Activated CD4-positive, alpha-beta T cell treated with anti-CD3 and anti-CD28 coated beads, Interleukin-2, amount 10 ng/mL, durations not matched to agents 24 days and 14 days (primary cell): ENCODE measurements at regions not wholly inside any gene's neighbourhood (a gene's known extent, or its start where the extent isn't known, plus 50 kb on each side); places are given as distances from the start of the nearest gene placed in this dataset.
"Not testable (repeated sequence)": the region's sequence is repeated elsewhere in the genome, so short reads cannot be mapped to it uniquely, and the experiment has no call there.

Experiments
- DNase-seq: peaks from one replicate; pipeline ENCODE4 v3.0.0; 2022
- H3K27ac Mint-ChIP-seq: one replicate; pipeline ENCODE4 v1.8.0; 2022; ENCODE audit warnings: mild to moderate bottlenecking, mixed read lengths
- H3K27me3 Mint-ChIP-seq: one replicate; pipeline ENCODE4 v1.8.0; 2022; ENCODE audit warnings: mixed read lengths
- H3K36me3 Mint-ChIP-seq: one replicate; pipeline ENCODE4 v1.8.0; 2022; ENCODE audit warnings: low read depth, mild to moderate bottlenecking, mixed read lengths
- H3K4me1 Mint-ChIP-seq: one replicate; pipeline ENCODE4 v1.8.0; 2021; ENCODE audit warnings: mixed read lengths
- H3K4me3 Mint-ChIP-seq: one replicate; pipeline ENCODE4 v1.8.0; 2022; ENCODE audit warnings: mild to moderate bottlenecking, moderate library complexity, mixed read lengths
- H3K9me3 Mint-ChIP-seq: one replicate; pipeline ENCODE4 v1.8.0; 2021; ENCODE audit warnings: mixed read lengths
- intact Hi-C: fragments of 100-400 bp; cut with micrococcal nuclease; formaldehyde crosslinking; loops from one replicate; pipeline ENCODE4 v1.15.1; 2023

GRCh38 chr7:42726066-42726785 lies 185.6 kb downstream of the C7orf25 start:
- DNase-seq, result no peak
- H3K27me3 Mint-ChIP-seq, result no peaks in the 10 kb centered on the region
- H3K36me3 Mint-ChIP-seq, result no peaks in the 10 kb centered on the region
- H3K4me3 Mint-ChIP-seq, result no peak overlapping the region
- no peaks in the 10 kb centered on the region for H3K9me3 Mint-ChIP-seq
- intact Hi-C loops, result no loop called here
- H3K27ac Mint-ChIP-seq, result no peak overlapping the region
- H3K4me1 Mint-ChIP-seq, result no peaks in the 10 kb centered on the region

- H3K27ac Mint-ChIP-seq, result no peak overlapping the region
Measured at GRCh38 chr7:42722716-42723115, 189.2 kb downstream of the C7orf25 start.

GRCh38 chr7:42722198-42722597 lies 189.7 kb downstream of the C7orf25 start:
- Mint-ChIP-seq H3K36me3 (no peaks in the 10 kb centered on the region), H3K4me1 (no peaks in the 10 kb centered on the region), H3K9me3 (no peaks in the 10 kb centered on the region), H3K27ac (no peak overlapping the region), H3K27me3 (no peaks in the 10 kb centered on the region), H3K4me3 (no peak overlapping the region)
- no peak for DNase-seq
- intact Hi-C loops, result no loop called here

More at GRCh38 chr7:42722716-42723115, 189.2 kb downstream of the C7orf25 start:
- Mint-ChIP-seq H3K27me3 (no peaks in the 10 kb centered on the region), H3K36me3 (no peaks in the 10 kb centered on the region), H3K9me3 (no peaks in the 10 kb centered on the region), H3K4me3 (no peak overlapping the region), H3K4me1 (no peaks in the 10 kb centered on the region)
- DNase-seq, result no peak
- intact Hi-C loops, result no loop called here

- H3K36me3 Mint-ChIP-seq, result no peaks in the 10 kb centered on the region
Measured at GRCh38 chr7:42720991-42721796, 190.7 kb downstream of the C7orf25 start.

GRCh38 chr7:42720012-42720411 lies 191.9 kb downstream of the C7orf25 start:
- no peak overlapping the region for H3K4me3 Mint-ChIP-seq
- H3K27me3 Mint-ChIP-seq, result no peaks in the 10 kb centered on the region
- H3K4me1 Mint-ChIP-seq, result no peaks in the 10 kb centered on the region
- intact Hi-C loops, result no loop called here
- H3K27ac Mint-ChIP-seq, result no peak overlapping the region
- H3K9me3 Mint-ChIP-seq, result no peaks in the 10 kb centered on the region
- H3K36me3 Mint-ChIP-seq, result no peaks in the 10 kb centered on the region
- no peak for DNase-seq

More at GRCh38 chr7:42720991-42721796, 190.7 kb downstream of the C7orf25 start:
- Mint-ChIP-seq H3K9me3 (no peaks in the 10 kb centered on the region), H3K27me3 (no peaks in the 10 kb centered on the region), H3K4me3 (no peak overlapping the region), H3K4me1 (no peaks in the 10 kb centered on the region), H3K27ac (no peak overlapping the region)
- intact Hi-C loops, result no loop called here
- no peak for DNase-seq

GRCh38 chr7:42718466-42718865 lies 193.4 kb downstream of the C7orf25 start:
- H3K4me1 Mint-ChIP-seq, H3K27ac Mint-ChIP-seq, H3K4me3 Mint-ChIP-seq, H3K36me3 Mint-ChIP-seq, DNase-seq, H3K9me3 Mint-ChIP-seq, H3K27me3 Mint-ChIP-seq, intact Hi-C loops: not testable (repeated sequence)

- Mint-ChIP-seq H3K9me3 (no peaks in the 10 kb centered on the region), H3K4me3 (no peak overlapping the region), H3K4me1 (no peaks in the 10 kb centered on the region), H3K27me3 (no peaks in the 10 kb centered on the region), H3K27ac (no peak overlapping the region), H3K36me3 (no peaks in the 10 kb centered on the region)
- intact Hi-C loops, result no loop called here
- DNase-seq, result no peak
Measured at GRCh38 chr7:42714356-42714755, 197.5 kb downstream of the C7orf25 start.

GRCh38 chr7:42709284-42709683 lies 202.6 kb downstream of the C7orf25 start:
- DNase-seq, result no peak
- intact Hi-C loops, result no loop called here
- Mint-ChIP-seq H3K27ac (no peak overlapping the region), H3K27me3 (no peaks in the 10 kb centered on the region), H3K36me3 (no peaks in the 10 kb centered on the region), H3K4me1 (no peaks in the 10 kb centered on the region), H3K9me3 (no peaks in the 10 kb centered on the region), H3K4me3 (no peak overlapping the region)

- Mint-ChIP-seq H3K4me1 (no peaks in the 10 kb centered on the region), H3K9me3 (no peaks in the 10 kb centered on the region), H3K36me3 (no peaks in the 10 kb centered on the region), H3K4me3 (no peak overlapping the region), H3K27me3 (no peaks in the 10 kb centered on the region), H3K27ac (no peak overlapping the region)
- intact Hi-C loops, result no loop called here
- DNase-seq, result no peak
Measured at GRCh38 chr7:42704710-42705109, 207.2 kb downstream of the C7orf25 start.

- no peaks in the 10 kb centered on the region for H3K9me3 Mint-ChIP-seq
- no peak overlapping the region for H3K27ac Mint-ChIP-seq
- no peak for DNase-seq
- no peak overlapping the region for H3K4me3 Mint-ChIP-seq
- no peaks in the 10 kb centered on the region for H3K36me3 Mint-ChIP-seq
- H3K4me1 Mint-ChIP-seq, result no peaks in the 10 kb centered on the region
- H3K27me3 Mint-ChIP-seq, result no peaks in the 10 kb centered on the region
- intact Hi-C loops, result no loop called here
Measured at GRCh38 chr7:42702647-42703046, 209.2 kb downstream of the C7orf25 start.

- Mint-ChIP-seq H3K4me3 (no peak overlapping the region), H3K4me1 (no peaks in the 10 kb centered on the region), H3K27ac (no peak overlapping the region), H3K36me3 (no peaks in the 10 kb centered on the region), H3K27me3 (no peaks in the 10 kb centered on the region), H3K9me3 (no peaks in the 10 kb centered on the region)
- DNase-seq, result no peak
- intact Hi-C loops, result no loop called here
Measured at GRCh38 chr7:42700406-42701327, 211.2 kb downstream of the C7orf25 start.

GRCh38 chr7:42699380-42700178 lies 212.3 kb downstream of the C7orf25 start:
- no peaks in the 10 kb centered on the region for H3K9me3 Mint-ChIP-seq
- no peaks in the 10 kb centered on the region for H3K27me3 Mint-ChIP-seq

More at GRCh38 chr7:42699380-42700178, 212.3 kb downstream of the C7orf25 start:
- Mint-ChIP-seq H3K4me3 (no peak overlapping the region), H3K4me1 (no peaks in the 10 kb centered on the region), H3K36me3 (no peaks in the 10 kb centered on the region), H3K27ac (no peak overlapping the region)
- intact Hi-C loops, result no loop called here
- no peak for DNase-seq
